ENCODE measurements at regions not wholly inside any gene's neighbourhood (a gene's known extent, or its start where the extent isn't known, plus 50 kb on each side); places are given as distances from the start of the nearest gene placed in this dataset.

- intact Hi-C loops (cut with DNase I) = no loop called here
Observed at GRCh38 chr17:43329183-43329582, 69.6 kb upstream of the ARL4D start.

GRCh38 chr17:43328650-43329049 lies 70.1 kb upstream of the ARL4D start:
- Histone ChIP-seq H3K27ac (ENCODE audit: low read length) (no peak overlapping the region), H3K27me3 (ENCODE audit: control insufficient read depth, insufficient read depth) (no peaks in the 10 kb centered on the region), H3K4me1 (ENCODE audit: control insufficient read depth, insufficient read depth, low read length) (no peaks in the 10 kb centered on the region), H3K4me3 (ENCODE audit: low read length) (no peak overlapping the region), H3K9me3 (ENCODE audit: control insufficient read depth, low read length) (no peaks in the 10 kb centered on the region)
- intact Hi-C loops (cut with DNase I) = no loop called here
- ATAC-seq (no peak), DNase-seq (no peak)
- WGBS = 71% methylated on average over 3 of the region's 3 CpGs

More at GRCh38 chr17:43329183-43329582, 69.6 kb upstream of the ARL4D start:
- no peaks in the 10 kb centered on the region for H3K4me1 ChIP-seq (ENCODE audit: control insufficient read depth, insufficient read depth, low read length)
- H3K9me3 ChIP-seq (ENCODE audit: control insufficient read depth, low read length) = no peaks in the 10 kb centered on the region
- no peak for DNase-seq
- H3K4me3 ChIP-seq (ENCODE audit: low read length) = no peak overlapping the region
- WGBS = 78% methylated on average over 6 of the region's 6 CpGs
- H3K27me3 ChIP-seq (ENCODE audit: control insufficient read depth, insufficient read depth) = no peaks in the 10 kb centered on the region
- no peak overlapping the region for H3K27ac ChIP-seq (ENCODE audit: low read length)
- no peak for ATAC-seq

GRCh38 chr17:43327834-43328420 lies 70.9 kb upstream of the ARL4D start:
- Histone ChIP-seq H3K27ac (ENCODE audit: low read length) (no peak overlapping the region), H3K27me3 (ENCODE audit: control insufficient read depth, insufficient read depth) (no peaks in the 10 kb centered on the region), H3K4me1 (ENCODE audit: control insufficient read depth, insufficient read depth, low read length) (no peaks in the 10 kb centered on the region), H3K9me3 (ENCODE audit: control insufficient read depth, low read length) (no peaks in the 10 kb centered on the region), H3K4me3 (ENCODE audit: low read length) (no peak overlapping the region)
- ATAC-seq (no peak), DNase-seq (no peak)
- intact Hi-C loops (cut with DNase I) = no loop called here
- 74% methylated on average over 9 of the region's 9 CpGs for WGBS

- intact Hi-C loops (cut with DNase I) = no loop called here
- no peaks in the 10 kb centered on the region for H3K4me1 ChIP-seq (ENCODE audit: control insufficient read depth, insufficient read depth, low read length)
- H3K27ac ChIP-seq (ENCODE audit: low read length) = no peak overlapping the region
- WGBS = 68% methylated on average over 4 of the region's 4 CpGs
- no peaks in the 10 kb centered on the region for H3K27me3 ChIP-seq (ENCODE audit: control insufficient read depth, insufficient read depth)
- no peak for DNase-seq
- H3K9me3 ChIP-seq (ENCODE audit: control insufficient read depth, low read length) = no peaks in the 10 kb centered on the region
- no peak for ATAC-seq
- H3K4me3 ChIP-seq (ENCODE audit: low read length) = no peak overlapping the region
Observed at GRCh38 chr17:43327421-43327820, 71.4 kb upstream of the ARL4D start.

- 74% methylated on average over 7 of the region's 7 CpGs for WGBS
- no peak for ATAC-seq
Observed at GRCh38 chr17:43326490-43327275, 72.1 kb upstream of the ARL4D start.

GRCh38 chr17:43324205-43324893 lies 74.4 kb upstream of the ARL4D start:
- 76% methylated on average over 22 of the region's 22 CpGs for WGBS
- no peaks in the 10 kb centered on the region for H3K9me3 ChIP-seq (ENCODE audit: control insufficient read depth, low read length)
- H3K27ac ChIP-seq (ENCODE audit: low read length) = no peak overlapping the region
- H3K4me3 ChIP-seq (ENCODE audit: low read length) = no peak overlapping the region
- DNase-seq (no peak), ATAC-seq (no peak)
- H3K4me1 ChIP-seq (ENCODE audit: control insufficient read depth, insufficient read depth, low read length) = no peaks in the 10 kb centered on the region
- intact Hi-C loops (cut with DNase I) = no loop called here
- H3K27me3 ChIP-seq (ENCODE audit: control insufficient read depth, insufficient read depth) = no peaks in the 10 kb centered on the region

More at GRCh38 chr17:43326490-43327275, 72.1 kb upstream of the ARL4D start:
- H3K9me3 ChIP-seq (ENCODE audit: control insufficient read depth, low read length) = no peaks in the 10 kb centered on the region
- DNase-seq = no peak
- intact Hi-C loops (cut with DNase I) = no loop called here
- no peak overlapping the region for H3K27ac ChIP-seq (ENCODE audit: low read length)
- no peaks in the 10 kb centered on the region for H3K27me3 ChIP-seq (ENCODE audit: control insufficient read depth, insufficient read depth)
- no peaks in the 10 kb centered on the region for H3K4me1 ChIP-seq (ENCODE audit: control insufficient read depth, insufficient read depth, low read length)
- H3K4me3 ChIP-seq (ENCODE audit: low read length) = no peak overlapping the region

GRCh38 chr17:43319293-43320124 lies 79.3 kb upstream of the ARL4D start:
- 95% methylated on average over 4 of the region's 4 CpGs for WGBS
- DNase-seq = no peak
- H3K4me3 ChIP-seq (ENCODE audit: low read length) = no peak overlapping the region
- no peaks in the 10 kb centered on the region for H3K9me3 ChIP-seq (ENCODE audit: control insufficient read depth, low read length)
- ATAC-seq = no peak
- H3K27ac ChIP-seq (ENCODE audit: low read length) = no peak overlapping the region
- H3K27me3 ChIP-seq (ENCODE audit: control insufficient read depth, insufficient read depth) = no peaks in the 10 kb centered on the region
- peaks cover 2% of the 10 kb centered on the region for H3K4me1 ChIP-seq (ENCODE audit: control insufficient read depth, insufficient read depth, low read length)
- intact Hi-C loops (cut with DNase I) = no loop called here

- no peaks in the 10 kb centered on the region for H3K27me3 ChIP-seq (ENCODE audit: control insufficient read depth, insufficient read depth)
- 64% methylated on average over 19 of the region's 19 CpGs for WGBS
- no peak overlapping the region for H3K4me3 ChIP-seq (ENCODE audit: low read length)
- H3K4me1 ChIP-seq (ENCODE audit: control insufficient read depth, insufficient read depth, low read length) = peaks cover 2% of the 10 kb centered on the region
- DNase-seq (peak in 1 of 3 donors; percentile 39), ATAC-seq (no peak)
- no peaks in the 10 kb centered on the region for H3K9me3 ChIP-seq (ENCODE audit: control insufficient read depth, low read length)
- intact Hi-C loops (cut with DNase I) = no loop called here
- H3K27ac ChIP-seq (ENCODE audit: low read length) = peak overlapping the region; percentile 21
Observed at GRCh38 chr17:43316522-43317142, 82.2 kb upstream of the ARL4D start.

GRCh38 chr17:43315858-43316521 lies 82.2 kb upstream of the RNU2-1 start:
- intact Hi-C loops (cut with DNase I) = no loop called here
- WGBS = 2% methylated on average over 15 of the region's 15 CpGs
- Histone ChIP-seq H3K4me3 (ENCODE audit: low read length) (no peak overlapping the region), H3K27me3 (ENCODE audit: control insufficient read depth, insufficient read depth) (no peaks in the 10 kb centered on the region), H3K4me1 (ENCODE audit: control insufficient read depth, insufficient read depth, low read length) (peaks cover 2% of the 10 kb centered on the region), H3K27ac (ENCODE audit: low read length) (no peak overlapping the region), H3K9me3 (ENCODE audit: control insufficient read depth, low read length) (no peaks in the 10 kb centered on the region)
- ATAC-seq (no peak), DNase-seq (no peak)

GRCh38 chr17:43315369-43315768 lies 81.6 kb upstream of the RNU2-1 start:
- Histone ChIP-seq H3K27ac (ENCODE audit: low read length) (no peak overlapping the region), H3K4me1 (ENCODE audit: control insufficient read depth, insufficient read depth, low read length) (peaks cover 2% of the 10 kb centered on the region), H3K9me3 (ENCODE audit: control insufficient read depth, low read length) (no peaks in the 10 kb centered on the region), H3K27me3 (ENCODE audit: control insufficient read depth, insufficient read depth) (no peaks in the 10 kb centered on the region), H3K4me3 (ENCODE audit: low read length) (no peak overlapping the region)
- WGBS = under 1% methylated on average over 32 of the region's 32 CpGs
- DNase-seq (no peak), ATAC-seq (no peak)
- intact Hi-C loops (cut with DNase I) = no loop called here
